GM12875 (cell line): ENCODE measurements at regions not wholly inside any gene's neighbourhood (a gene's known extent, or its start where the extent isn't known, plus 50 kb on each side); places are given as distances from the start of the nearest gene placed in this dataset.

Experiments used
- H3K4me3 ChIP-seq: one replicate; pipeline ENCODE4 v1.5.1; 2011; ENCODE audit warnings: low read depth, low read length, control low read depth
- CTCF ChIP-seq: IDR thresholded peaks from 2 replicates; pipeline ENCODE4 v1.5.1; 2011; ENCODE audit warnings: low read depth, mild to moderate bottlenecking, control low read depth, inconsistent platforms, low read length, moderate library complexity, borderline replicate concordance; ENCODE audit not compliant: insufficient read depth

- TF ChIP-seq CTCF, result no peak
- H3K4me3 ChIP-seq, result no peak overlapping the region
Measured at GRCh38 chr2:84288293-84288692, 170.8 kb downstream of the SUCLG1 start.

- H3K4me3 ChIP-seq, result no peak overlapping the region
- no peak for TF ChIP-seq CTCF
Measured at GRCh38 chr2:84286878-84287277, 172.2 kb downstream of the SUCLG1 start.

GRCh38 chr2:84285056-84285747 lies 173.9 kb downstream of the SUCLG1 start:
- H3K4me3 ChIP-seq, result no peak overlapping the region
- no peak for TF ChIP-seq CTCF

GRCh38 chr2:84283506-84283905 lies 175.6 kb downstream of the SUCLG1 start:
- no peak overlapping the region for H3K4me3 ChIP-seq
- TF ChIP-seq CTCF, result no peak

- no peak overlapping the region for H3K4me3 ChIP-seq
- TF ChIP-seq CTCF, result no peak
Measured at GRCh38 chr2:84281510-84281909, 177.6 kb downstream of the SUCLG1 start.

- no peak for TF ChIP-seq CTCF
- no peak overlapping the region for H3K4me3 ChIP-seq
Measured at GRCh38 chr2:84280873-84281272, 178.2 kb downstream of the SUCLG1 start.

- no peak for TF ChIP-seq CTCF
- no peak overlapping the region for H3K4me3 ChIP-seq
Measured at GRCh38 chr2:84278386-84278785, 180.7 kb downstream of the SUCLG1 start.
